H9 (cell line): ENCODE measurements at regions not wholly inside any gene's neighbourhood (a gene's known extent, or its start where the extent isn't known, plus 50 kb on each side); places are given as distances from the start of the nearest gene placed in this dataset.

ENCODE experiments used
- DNase-seq: peaks from one replicate; pipeline ENCODE4 v3.0.0-alpha.2; 2017
- H2AFZ ChIP-seq: one replicate; pipeline ENCODE4 v1.6.1; 2013; ENCODE audit warnings: mild to moderate bottlenecking, low read length, control low read depth, moderate library complexity
- H2AK5ac ChIP-seq: 2 replicates; pipeline ENCODE4 v1.6.1; 2013; ENCODE audit warnings: low read length, control low read depth, mixed read lengths; ENCODE audit not compliant: insufficient read length
- H2BK120ac ChIP-seq: one replicate; pipeline ENCODE4 v1.6.1; 2013; ENCODE audit warnings: low read depth, mild to moderate bottlenecking, low read length, control low read depth, inconsistent platforms; ENCODE audit not compliant: poor library complexity, severe bottlenecking
- H2BK12ac ChIP-seq: 2 replicates; pipeline ENCODE4 v1.6.1; 2013; ENCODE audit warnings: low read length, control low read depth, mixed read lengths, low read depth; ENCODE audit not compliant: insufficient read length
- H2BK15ac ChIP-seq: 2 replicates; pipeline ENCODE4 v1.6.1; 2013; ENCODE audit warnings: low read depth, low read length, control low read depth
- H2BK20ac ChIP-seq: one replicate; pipeline ENCODE4 v1.6.1; 2013; ENCODE audit warnings: low read depth, mild to moderate bottlenecking, low read length, control low read depth, inconsistent platforms; ENCODE audit not compliant: poor library complexity, severe bottlenecking
- H2BK5ac ChIP-seq: 2 replicates; pipeline ENCODE4 v1.6.1; 2013; ENCODE audit warnings: low read length, control low read depth, mixed read lengths; ENCODE audit not compliant: insufficient read length
- H3K14ac ChIP-seq: 2 replicates; pipeline ENCODE4 v1.6.1; 2013; ENCODE audit warnings: low read length, control low read depth; ENCODE audit not compliant: insufficient read depth
- H3K18ac ChIP-seq: 2 replicates; pipeline ENCODE4 v1.6.1; 2013; ENCODE audit warnings: low read depth, mild to moderate bottlenecking, mixed read lengths, low read length, control low read depth; ENCODE audit not compliant: insufficient read length
- H3K23ac ChIP-seq: 2 replicates; pipeline ENCODE4 v1.6.1; 2013; ENCODE audit warnings: low read length, control low read depth, mixed read lengths, low read depth; ENCODE audit not compliant: insufficient read length
- H3K23me2 ChIP-seq: 2 replicates; pipeline ENCODE4 v1.6.1; 2013; ENCODE audit warnings: low read depth, mild to moderate bottlenecking, mixed read lengths, low read length, control low read depth; ENCODE audit not compliant: insufficient read length, poor library complexity, severe bottlenecking
- H3K27ac ChIP-seq: 2 replicates; pipeline ENCODE4 v1.5.1; 2013; ENCODE audit warnings: low read length, control low read depth, mixed read lengths, low read depth; ENCODE audit not compliant: insufficient read length
- H3K27me3 ChIP-seq: 2 replicates; pipeline ENCODE4 v1.6.1; 2013; ENCODE audit warnings: low read length, control low read depth, inconsistent platforms; ENCODE audit not compliant: insufficient read depth
- H3K4ac ChIP-seq: 2 replicates; pipeline ENCODE4 v1.6.1; 2013; ENCODE audit warnings: low read depth, mild to moderate bottlenecking, control low read depth, inconsistent platforms, low read length, moderate library complexity
- H3K4me1 ChIP-seq: 2 replicates; pipeline ENCODE4 v1.6.1; 2013; ENCODE audit warnings: low read length, control low read depth, inconsistent platforms; ENCODE audit not compliant: insufficient read depth
- H3K4me2 ChIP-seq: 2 replicates; pipeline ENCODE4 v1.6.1; 2013; ENCODE audit warnings: low read length, control low read depth, mixed read lengths; ENCODE audit not compliant: insufficient read length, insufficient read depth
- H3K56ac ChIP-seq: 2 replicates; pipeline ENCODE4 v1.6.1; 2013; ENCODE audit warnings: low read depth, mild to moderate bottlenecking, mixed read lengths, low read length, control low read depth; ENCODE audit not compliant: insufficient read length
- H3K79me1 ChIP-seq: 2 replicates; pipeline ENCODE4 v1.6.1; 2013; ENCODE audit warnings: low read depth, mild to moderate bottlenecking, moderate library complexity, low read length, control low read depth, inconsistent platforms; ENCODE audit not compliant: insufficient read depth, poor library complexity, severe bottlenecking
- H3K79me2 ChIP-seq: 2 replicates; pipeline ENCODE4 v1.6.1; 2013; ENCODE audit warnings: low read length, control low read depth, inconsistent platforms; ENCODE audit not compliant: insufficient read depth
- H3K9ac ChIP-seq: 2 replicates; pipeline ENCODE4 v1.6.1; 2013; ENCODE audit warnings: low read length, control low read depth, mixed read lengths; ENCODE audit not compliant: insufficient read length; ENCODE audit errors: extremely low read depth
- H3K9me3 ChIP-seq: one replicate; pipeline ENCODE4 v1.6.1; 2013; ENCODE audit warnings: low read depth, low read length, inconsistent platforms; ENCODE audit not compliant: control insufficient read depth
- H3T11ph ChIP-seq: one replicate; pipeline ENCODE4 v1.6.1; 2013; ENCODE audit warnings: mild to moderate bottlenecking, low read length, control low read depth, inconsistent platforms
- H4K20me1 ChIP-seq: one replicate; pipeline ENCODE4 v1.6.1; 2013; ENCODE audit not compliant: control insufficient read depth, insufficient read length, insufficient read depth
- H4K5ac ChIP-seq: 2 replicates; pipeline ENCODE4 v1.6.1; 2013; ENCODE audit warnings: low read depth, mild to moderate bottlenecking, mixed read lengths, low read length, control low read depth; ENCODE audit not compliant: insufficient read length
- H4K8ac ChIP-seq: replicated peaks from 2 replicates; pipeline ENCODE4 v1.6.1; 2013; ENCODE audit warnings: low read length, control low read depth, mixed read lengths, low read depth; ENCODE audit not compliant: insufficient read length
- H4K91ac ChIP-seq: 2 replicates; pipeline ENCODE4 v1.6.1; 2013; ENCODE audit warnings: low read depth, mild to moderate bottlenecking, moderate library complexity, mixed read lengths, low read length, control low read depth; ENCODE audit not compliant: insufficient read length
- H3K27ac Mint-ChIP-seq, 3 experiments: 2 replicates in 2 of 3; 3 replicates in 1 of 3; pipeline ENCODE4 v1.8.0; 2020 to 2021; ENCODE audit warnings: mixed read lengths in 3 of 3, mild to moderate bottlenecking in 1 of 3, moderate library complexity in 1 of 3
- H3K27me3 Mint-ChIP-seq: 2 replicates; pipeline ENCODE4 v1.8.0; 2021; ENCODE audit warnings: low read depth, mild to moderate bottlenecking, moderate library complexity, mixed read lengths
- H3K36me3 Mint-ChIP-seq, 3 experiments: 2 replicates in 2 of 3; 3 replicates in 1 of 3; pipeline ENCODE4 v1.8.0; 2020 to 2021; ENCODE audit warnings: low read depth in 3 of 3, mixed read lengths in 3 of 3; ENCODE audit not compliant: insufficient read depth in 1 of 3
- H3K4me1 Mint-ChIP-seq, 2 experiments: 2 replicates each; pipeline ENCODE4 v1.8.0; 2020; ENCODE audit warnings: mixed read lengths in 2 of 2
- H3K4me3 Mint-ChIP-seq, 2 experiments: 2 replicates in 1 of 2; 3 replicates in 1 of 2; pipeline ENCODE4 v1.8.0; 2020 to 2021; ENCODE audit warnings: mild to moderate bottlenecking in 2 of 2, mixed read lengths in 2 of 2, moderate library complexity in 1 of 2
- H3K9me3 Mint-ChIP-seq, 2 experiments: 2 replicates in 1 of 2; 3 replicates in 1 of 2; pipeline ENCODE4 v1.8.0; 2020; ENCODE audit warnings: mild to moderate bottlenecking in 2 of 2, mixed read lengths in 2 of 2, moderate library complexity in 1 of 2
- WGBS: extraction: QIAGEN DNeasy Blood & Tissue Kit; methylation state at CpG from one replicate; pipeline ENCODE4 v1.1.7; 2013; ENCODE audit warnings: missing lambda C conversion rate, low lambda C conversion rate, mixed read lengths; ENCODE audit not compliant: insufficient read length; ENCODE audit errors: extremely low coverage; 5-methylcytosine and 5-hydroxymethylcytosine counted together
- TF ChIP-seq, protein P1 (sequence below): fragments of 200-600 bp; sonication (generic); conservative IDR thresholded peaks from 3 replicates; pipeline ENCODE4 v1.8.0; 2021; ENCODE audit warnings: antibody characterized with exemption, mild to moderate bottlenecking

- Histone ChIP-seq H3T11ph (no peak overlapping the region), H3K23ac (no peak overlapping the region), H2AFZ (no peak overlapping the region)
These were observed 94.9 kb upstream of the MED13 start for GRCh38 chr17:62159994-62160393.

More at GRCh38 chr17:62159994-62160393, 94.9 kb upstream of the MED13 start:
- no CpG with 5 or more reads among the region's 2 CpGs for WGBS
- Histone ChIP-seq H3K79me2 (no peaks in the 10 kb centered on the region), H3K9me3 (no peaks in the 10 kb centered on the region), H3K27ac (no peak overlapping the region), H2BK12ac (no peak overlapping the region), H2BK120ac (no peak overlapping the region), H2AK5ac (no peak overlapping the region), H3K14ac (no peak overlapping the region), H4K91ac (no peak overlapping the region), H3K23me2 (no peaks in the 10 kb centered on the region), H3K56ac (no peak overlapping the region), H4K20me1 (no peaks in the 10 kb centered on the region), H2BK5ac (no peak overlapping the region), H2BK15ac (no peak overlapping the region), H3K9ac (no peak overlapping the region), H3K4ac (no peak overlapping the region), H4K8ac (no peak overlapping the region), H3K4me1 (no peaks in the 10 kb centered on the region), H4K5ac (no peak overlapping the region), H3K79me1 (no peaks in the 10 kb centered on the region), H3K4me2 (no peak overlapping the region), H2BK20ac (no peak overlapping the region), H3K18ac (no peak overlapping the region), H3K27me3 (no peaks in the 10 kb centered on the region)
- H3K4me3 Mint-ChIP-seq = no peak overlapping the region
- H3K36me3 Mint-ChIP-seq = no peaks in the 10 kb centered on the region
- TF ChIP-seq, protein P1, sequence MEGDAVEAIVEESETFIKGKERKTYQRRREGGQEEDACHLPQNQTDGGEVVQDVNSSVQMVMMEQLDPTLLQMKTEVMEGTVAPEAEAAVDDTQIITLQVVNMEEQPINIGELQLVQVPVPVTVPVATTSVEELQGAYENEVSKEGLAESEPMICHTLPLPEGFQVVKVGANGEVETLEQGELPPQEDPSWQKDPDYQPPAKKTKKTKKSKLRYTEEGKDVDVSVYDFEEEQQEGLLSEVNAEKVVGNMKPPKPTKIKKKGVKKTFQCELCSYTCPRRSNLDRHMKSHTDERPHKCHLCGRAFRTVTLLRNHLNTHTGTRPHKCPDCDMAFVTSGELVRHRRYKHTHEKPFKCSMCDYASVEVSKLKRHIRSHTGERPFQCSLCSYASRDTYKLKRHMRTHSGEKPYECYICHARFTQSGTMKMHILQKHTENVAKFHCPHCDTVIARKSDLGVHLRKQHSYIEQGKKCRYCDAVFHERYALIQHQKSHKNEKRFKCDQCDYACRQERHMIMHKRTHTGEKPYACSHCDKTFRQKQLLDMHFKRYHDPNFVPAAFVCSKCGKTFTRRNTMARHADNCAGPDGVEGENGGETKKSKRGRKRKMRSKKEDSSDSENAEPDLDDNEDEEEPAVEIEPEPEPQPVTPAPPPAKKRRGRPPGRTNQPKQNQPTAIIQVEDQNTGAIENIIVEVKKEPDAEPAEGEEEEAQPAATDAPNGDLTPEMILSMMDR = no peak
- no peak overlapping the region for H3K27ac Mint-ChIP-seq
- no peak for DNase-seq
- no peaks in the 10 kb centered on the region for H3K4me1 Mint-ChIP-seq
- no peaks in the 10 kb centered on the region for H3K9me3 Mint-ChIP-seq
- H3K27me3 Mint-ChIP-seq = no peaks in the 10 kb centered on the region
